ENCODE measurements at regions not wholly inside any gene's neighbourhood (a gene's known extent, or its start where the extent isn't known, plus 50 kb on each side); places are given as distances from the start of the nearest gene placed in this dataset.

GRCh38 chr4:57665806-57666205, 555.6 kb upstream of the IGFBP7 start:
- Histone ChIP-seq H3K9me3 (no peaks in the 10 kb centered on the region), H3K36me3 (no peaks in the 10 kb centered on the region), H3K27me3 (no peaks in the 10 kb centered on the region), H3K27ac (no peak overlapping the region), H3K4me1 (no peaks in the 10 kb centered on the region), H3K4me3 (replicated peaks in 1 of 3) (no peak overlapping the region)
- DNase-seq, result no peak
- WGBS, 2 donors, result 44 to 62% methylated on average over 3 of the region's 3 CpGs
- no peak for TF ChIP-seq POLR2A (IDR thresholded peaks at IDR 0.05)
- TF ChIP-seq CTCF (IDR thresholded peaks at IDR 0.05), result no peak
- intact Hi-C loops (cut with DNase I), result no loop called here

DNA sequence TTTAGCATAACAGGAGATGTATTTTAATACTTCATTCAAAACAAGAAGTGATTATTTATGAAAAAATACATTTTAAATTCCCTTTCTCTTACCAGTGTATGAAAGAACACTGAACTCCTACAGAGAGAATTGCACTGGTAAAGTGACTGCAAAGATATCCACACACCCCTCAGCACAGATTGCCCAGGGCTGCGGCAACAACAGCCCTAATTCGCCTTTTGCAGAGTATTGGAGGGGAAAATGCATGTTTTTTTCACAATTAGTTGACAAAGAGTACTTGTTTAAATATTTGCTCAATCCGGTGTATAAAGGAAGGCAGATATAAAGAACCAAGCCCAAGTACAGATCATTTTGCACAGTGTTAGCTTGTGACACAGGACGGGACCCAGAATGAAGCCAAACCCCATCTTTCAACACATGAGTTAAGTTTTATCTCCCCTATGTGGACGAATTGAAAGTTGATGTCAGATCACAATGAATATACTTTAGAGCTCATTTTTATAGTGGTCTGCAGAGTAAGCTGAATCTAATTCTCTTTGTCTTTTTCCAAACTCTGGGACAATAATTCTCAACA, 551.4 kb upstream of the IGFBP7 start:
- H3K27me3 ChIP-seq, result no peaks in the 10 kb centered on the region
- H3K4me1 ChIP-seq, result no peaks in the 10 kb centered on the region
- H3K4me3 ChIP-seq (replicated peaks in 1 of 3), result no peak overlapping the region
- intact Hi-C loops (cut with DNase I), result no loop called here
- DNase-seq, result no peak
- H3K9me3 ChIP-seq, result no peaks in the 10 kb centered on the region
- WGBS, 2 donors, result 84 to 89% methylated on average over 5 of the region's 5 CpGs
- H3K36me3 ChIP-seq, result no peaks in the 10 kb centered on the region
- TF ChIP-seq POLR2A (IDR thresholded peaks at IDR 0.05) (no peak), CTCF (IDR thresholded peaks at IDR 0.05) (no peak)
- H3K27ac ChIP-seq, result no peak overlapping the region

GRCh38 chr4:57658673-57659072, 548.5 kb upstream of the IGFBP7 start:
- Histone ChIP-seq H3K9me3 (no peaks in the 10 kb centered on the region), H3K4me3 (replicated peaks in 1 of 3) (no peak overlapping the region), H3K27ac (no peak overlapping the region), H3K27me3 (no peaks in the 10 kb centered on the region), H3K4me1 (no peaks in the 10 kb centered on the region), H3K36me3 (no peaks in the 10 kb centered on the region)
- TF ChIP-seq POLR2A (IDR thresholded peaks at IDR 0.05), result no peak
- no peak for TF ChIP-seq CTCF (IDR thresholded peaks at IDR 0.05)
- no peak for DNase-seq
- intact Hi-C loops (cut with DNase I), result no loop called here

DNA sequence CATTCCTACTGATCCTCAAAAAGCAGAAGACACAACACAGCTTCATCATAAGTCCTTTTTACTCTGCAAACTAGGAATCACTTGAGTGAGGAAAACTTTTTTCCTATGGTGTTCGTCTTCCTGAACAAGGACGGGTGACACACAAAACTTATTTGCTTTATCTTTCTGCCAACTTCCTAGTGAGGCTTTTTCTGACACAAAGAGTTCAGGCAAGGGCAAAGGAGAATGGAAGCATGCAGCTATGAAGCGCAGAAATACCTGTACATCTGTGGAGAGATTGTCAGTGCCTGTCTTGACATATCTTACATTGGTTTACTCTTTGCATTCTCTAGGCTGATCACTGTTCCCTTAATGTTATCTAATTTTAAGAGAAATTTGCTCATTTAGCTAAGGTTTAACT, 548.0 kb upstream of the IGFBP7 start:
- intact Hi-C loops (cut with DNase I), result no loop called here
- H3K36me3 ChIP-seq, result no peaks in the 10 kb centered on the region
- 49 to 73% methylated on average over 3 of the region's 3 CpGs for WGBS, 2 donors
- no peaks in the 10 kb centered on the region for H3K4me1 ChIP-seq
- H3K27ac ChIP-seq, result no peak overlapping the region
- H3K27me3 ChIP-seq, result no peaks in the 10 kb centered on the region
- no peaks in the 10 kb centered on the region for H3K9me3 ChIP-seq
- TF ChIP-seq CTCF (IDR thresholded peaks at IDR 0.05) (no peak), POLR2A (IDR thresholded peaks at IDR 0.05) (no peak)
- H3K4me3 ChIP-seq (replicated peaks in 1 of 3), result no peak overlapping the region
- DNase-seq, result no peak

DNA sequence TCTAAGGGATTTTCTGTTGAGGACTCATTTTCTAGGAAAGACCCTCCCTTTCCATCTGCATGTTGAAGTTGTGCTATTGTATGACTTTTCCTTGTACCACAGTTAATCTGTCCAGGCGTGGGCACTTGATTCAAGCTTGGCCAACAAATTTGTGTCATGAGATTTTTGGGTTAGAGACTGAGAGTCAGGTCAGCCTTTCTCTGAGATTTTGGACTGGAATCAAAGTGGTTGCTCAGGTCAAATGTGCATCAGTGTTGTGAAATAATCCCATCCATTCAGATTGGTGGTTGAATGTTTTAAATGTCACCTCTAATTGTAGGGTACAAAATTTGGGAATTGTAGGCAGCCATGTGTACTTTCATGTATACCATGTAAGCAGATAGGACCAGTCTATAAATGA, 545.2 kb upstream of the IGFBP7 start:
- WGBS, 2 donors, result 92 to 95% methylated on average over 1 of the region's 1 CpG
- intact Hi-C loops (cut with DNase I), result no loop called here

More for the DNA sequence above, 545.2 kb upstream of the IGFBP7 start:
- no peak for DNase-seq
- no peaks in the 10 kb centered on the region for H3K4me1 ChIP-seq
- H3K27ac ChIP-seq, result no peak overlapping the region
- H3K9me3 ChIP-seq, result no peaks in the 10 kb centered on the region
- H3K36me3 ChIP-seq, result no peaks in the 10 kb centered on the region
- H3K4me3 ChIP-seq (replicated peaks in 1 of 3), result no peak overlapping the region
- TF ChIP-seq POLR2A (IDR thresholded peaks at IDR 0.05), result no peak
- no peak for TF ChIP-seq CTCF (IDR thresholded peaks at IDR 0.05)
- no peaks in the 10 kb centered on the region for H3K27me3 ChIP-seq
